T47D (cell line): ENCODE measurements at regions not wholly inside any gene's neighbourhood (a gene's known extent, or its start where the extent isn't known, plus 50 kb on each side); places are given as distances from the start of the nearest gene placed in this dataset.

Source experiments
- DNase-seq, 2 experiments: peaks; one replicate each; pipeline versions ENCODE4 v3.0.0 to v3.0.0-alpha.2; 2011 to 2012; ENCODE audit warnings: low read depth in 1 of 2, low spot score in 1 of 2
- JUND ChIP-seq: IDR thresholded peaks from 2 replicates; pipeline ENCODE4 v1.6.1; 2012; ENCODE audit warnings: low read depth
- in situ Hi-C: cut with HindIII; loops from 2 replicates; pipeline ENCODE4 v1.10.0; 2016; ENCODE audit warnings: low sequenced_read_pairs, low pct_unique_long_range_greater_than_20kb

DNA sequence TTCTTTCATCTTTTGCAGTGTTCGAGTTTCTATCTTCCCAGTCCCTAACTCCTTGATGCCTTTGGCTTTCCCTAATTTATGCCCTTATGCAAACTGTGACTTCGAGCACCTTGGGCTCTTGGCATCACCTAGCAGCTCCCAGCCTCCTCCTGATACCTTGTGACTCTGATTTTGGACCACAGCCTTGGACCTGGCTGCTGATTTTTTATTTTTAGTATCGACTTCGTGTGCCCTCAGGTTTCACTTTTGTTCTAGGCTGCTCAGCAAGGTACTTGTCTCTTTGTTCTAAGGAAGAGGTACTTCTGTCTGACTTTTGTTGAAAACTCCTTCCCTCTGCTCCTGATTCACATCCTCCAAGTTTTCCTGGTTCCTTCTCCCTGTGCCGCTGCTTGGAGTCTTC lies 69.6 kb upstream of the KCNK1 start:
- in situ Hi-C loops, result no loop called here
- DNase-seq, result no peak
- TF ChIP-seq JUND, result no peak

DNA sequence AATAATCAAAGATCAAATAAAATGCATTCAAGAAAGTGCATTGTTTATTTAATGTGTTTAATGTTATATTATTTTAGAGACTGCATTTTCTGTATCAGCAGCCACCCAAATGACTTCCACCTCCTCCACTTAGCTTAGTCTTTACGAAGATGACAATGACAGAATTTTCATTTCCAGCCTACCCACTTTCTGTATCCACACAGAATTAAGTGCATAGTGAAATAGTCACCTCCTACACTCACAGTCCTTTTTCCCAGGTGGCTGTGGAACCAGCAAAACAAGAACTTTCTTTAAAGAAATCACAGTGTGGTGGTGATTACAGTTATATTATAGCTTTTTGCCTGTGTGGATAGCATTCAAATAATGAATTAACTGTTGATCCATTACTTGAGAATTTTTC lies 66.2 kb upstream of the KCNK1 start:
- DNase-seq, result no peak
- in situ Hi-C loops, result no loop called here
- TF ChIP-seq JUND, result no peak

DNA sequence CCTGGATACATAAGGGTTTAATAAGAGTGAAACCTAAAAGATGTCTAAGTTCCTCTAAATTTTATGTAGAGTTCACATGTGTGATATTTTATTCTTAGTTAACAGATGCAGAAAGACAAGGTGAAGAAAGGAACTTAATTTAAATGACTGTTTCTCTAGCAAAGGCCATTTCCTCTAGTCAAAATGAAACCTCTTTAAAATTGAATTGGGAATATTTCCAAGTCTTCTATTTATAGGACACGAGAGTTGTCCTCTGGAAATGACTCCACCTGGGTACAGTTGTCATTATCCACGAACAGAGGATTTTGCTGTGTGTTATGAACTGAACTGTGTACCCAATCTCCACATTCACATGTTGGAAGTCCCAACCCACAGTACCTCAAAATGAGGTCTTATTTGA lies 64.5 kb upstream of the KCNK1 start:
- in situ Hi-C loops, result no loop called here
- no peak for TF ChIP-seq JUND
- no peak for DNase-seq

DNA sequence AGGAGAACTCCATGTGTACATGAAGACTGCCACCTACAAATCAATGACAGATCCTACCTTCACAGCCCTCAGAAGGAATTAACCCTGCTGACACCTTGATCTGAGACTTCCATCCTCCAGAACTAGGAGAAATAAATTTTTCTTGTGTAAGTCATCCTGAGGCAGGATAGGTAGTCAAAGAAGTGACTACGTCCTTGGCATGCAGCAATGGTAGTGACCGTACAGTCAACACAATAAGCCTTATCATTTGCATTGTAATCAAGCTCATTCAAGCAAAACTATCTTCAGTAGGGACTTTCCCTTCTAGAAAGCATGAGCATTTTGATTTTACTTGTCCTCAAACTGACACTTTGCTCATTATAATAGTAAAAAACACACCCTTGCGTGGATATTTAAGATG lies 64.0 kb upstream of the KCNK1 start:
- TF ChIP-seq JUND, result no peak
- in situ Hi-C loops, result no loop called here
- DNase-seq, result no peak

DNA sequence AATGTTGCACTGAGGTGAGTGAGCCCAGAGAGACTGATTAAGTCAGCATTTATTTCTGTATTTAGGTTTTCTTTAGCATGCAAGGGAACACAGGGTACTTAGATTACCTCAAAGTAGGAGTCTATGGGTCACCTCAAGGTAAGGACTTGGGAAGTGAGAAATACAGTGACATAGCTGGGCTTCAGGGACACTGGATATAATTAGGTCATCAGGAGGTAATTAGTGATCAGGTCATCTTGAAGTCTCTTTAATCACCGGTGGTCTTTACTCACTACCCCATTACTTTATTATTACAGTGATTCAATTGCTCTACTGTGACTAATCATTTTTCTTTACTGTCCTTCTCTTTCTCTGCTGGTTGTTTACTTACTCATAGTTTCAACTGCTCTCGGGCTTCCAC lies 59.9 kb upstream of the KCNK1 start:
- no peak for DNase-seq
- in situ Hi-C loops, result no loop called here
- TF ChIP-seq JUND, result no peak

DNA sequence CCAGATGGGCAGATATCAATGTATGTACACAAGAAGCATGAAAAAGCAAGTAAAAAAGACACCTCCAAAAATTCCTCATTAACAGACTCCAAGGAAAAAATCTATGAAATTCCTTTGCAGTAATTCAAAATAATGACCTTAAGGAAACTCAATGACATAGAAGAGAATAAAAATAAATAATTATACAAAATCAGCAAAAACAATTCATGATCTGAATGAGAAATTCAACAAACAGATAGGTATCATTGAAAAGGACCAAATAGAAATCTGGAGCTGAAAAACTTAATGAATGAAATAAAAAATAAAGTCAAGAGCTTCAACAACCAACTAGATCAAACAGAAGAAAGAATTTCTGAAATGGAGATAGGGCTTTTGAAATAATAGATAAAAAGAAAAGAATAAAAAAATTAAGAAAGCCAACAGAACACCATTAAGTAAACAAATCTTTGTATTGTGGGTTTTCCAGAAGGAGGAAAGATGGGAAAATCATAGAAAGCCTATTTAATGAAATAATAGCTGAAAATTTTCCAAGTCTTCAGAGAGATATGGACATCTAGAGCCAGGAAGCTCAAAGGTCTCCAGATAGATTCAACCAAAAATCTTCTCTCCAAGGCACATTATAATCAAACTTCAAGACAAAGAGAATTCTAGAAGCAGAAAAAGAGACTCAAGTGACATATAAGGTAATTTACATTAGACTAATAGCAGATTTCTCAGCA lies 52.0 kb upstream of the KCNK1 start:
- no peak for DNase-seq
- in situ Hi-C loops, result no loop called here
- TF ChIP-seq JUND, result no peak
